Loucy (cell line): ENCODE measurements at regions not wholly inside any gene's neighbourhood (a gene's known extent, or its start where the extent isn't known, plus 50 kb on each side); places are given as distances from the start of the nearest gene placed in this dataset.

Source experiments
- H2AFZ ChIP-seq: fragments of 200-600 bp; sonication (generic); 2 replicates; pipeline ENCODE4 v1.6.0; 2016; ENCODE audit warnings: antibody characterized with exemption, mild to moderate bottlenecking, low read length, moderate library complexity
- H3F3A ChIP-seq: fragments of 200-600 bp; 2 replicates; pipeline ENCODE4 v1.6.0; 2016; ENCODE audit warnings: antibody characterized with exemption, low read depth, mild to moderate bottlenecking
- H3K27me3 ChIP-seq: fragments of 200-600 bp; sonication (generic); 2 replicates; pipeline ENCODE4 v1.6.1; 2014; ENCODE audit warnings: low read length, mild to moderate bottlenecking; ENCODE audit not compliant: insufficient read depth, poor library complexity, severe bottlenecking
- H3K36me3 ChIP-seq: fragments of 200-600 bp; sonication (generic); 2 replicates; pipeline ENCODE4 v1.6.1; 2016; ENCODE audit warnings: low read length; ENCODE audit not compliant: insufficient read depth
- H3K4me1 ChIP-seq: fragments of 200-600 bp; sonication (generic); 2 replicates; pipeline ENCODE4 v1.5.1; 2014; ENCODE audit warnings: low read length, mild to moderate bottlenecking; ENCODE audit not compliant: insufficient read depth, poor library complexity, severe bottlenecking
- H3K4me2 ChIP-seq: fragments of 200-600 bp; sonication (generic); 2 replicates; pipeline ENCODE4 v1.6.0; 2014; ENCODE audit warnings: antibody characterized with exemption, low read length, low read depth, mild to moderate bottlenecking; ENCODE audit not compliant: poor library complexity, severe bottlenecking
- H3K4me3 ChIP-seq: fragments of 200-600 bp; sonication (generic); 2 replicates; pipeline ENCODE4 v1.5.1; 2014; ENCODE audit warnings: low read length, mild to moderate bottlenecking, mixed read lengths; ENCODE audit not compliant: poor library complexity, severe bottlenecking
- H3K79me2 ChIP-seq: fragments of 200-600 bp; sonication (generic); 2 replicates; pipeline ENCODE4 v1.6.1; 2014; ENCODE audit warnings: low read length; ENCODE audit not compliant: insufficient read depth
- H3K9ac ChIP-seq: fragments of 200-600 bp; sonication (generic); 2 replicates; pipeline ENCODE4 v1.6.0; 2014; ENCODE audit warnings: mild to moderate bottlenecking, low read depth, low read length, moderate library complexity; ENCODE audit not compliant: poor library complexity, severe bottlenecking
- H3K9me2 ChIP-seq: fragments of 200-600 bp; sonication (generic); replicated peaks from 2 replicates; pipeline ENCODE4 v1.6.1; 2016; ENCODE audit warnings: low read depth, low read length, mixed read lengths
- H3K9me3 ChIP-seq: fragments of 200-600 bp; sonication (generic); 2 replicates; pipeline ENCODE4 v1.6.1; 2014; ENCODE audit warnings: mild to moderate bottlenecking, antibody characterized with exemption, low read length, low read depth; ENCODE audit not compliant: insufficient read depth
- H4K20me1 ChIP-seq: fragments of 200-600 bp; sonication (generic); 2 replicates; pipeline ENCODE4 v1.6.0; 2014; ENCODE audit warnings: antibody characterized with exemption, low read length, mild to moderate bottlenecking; ENCODE audit not compliant: insufficient read depth, poor library complexity, severe bottlenecking
- EZH2phosphoT487 ChIP-seq: fragments of 200-600 bp; IDR thresholded peaks from 2 replicates; pipeline ENCODE4 v1.6.1; 2018; ENCODE audit warnings: antibody characterized with exemption, mild to moderate bottlenecking, moderate library complexity, borderline replicate concordance
- TF ChIP-seq, protein P1 (sequence below): fragments of 200-600 bp; sonication (generic); conservative IDR thresholded peaks from 2 replicates; pipeline ENCODE4 v1.5.1; 2014; ENCODE audit warnings: mild to moderate bottlenecking, antibody characterized with exemption, low read length

DNA sequence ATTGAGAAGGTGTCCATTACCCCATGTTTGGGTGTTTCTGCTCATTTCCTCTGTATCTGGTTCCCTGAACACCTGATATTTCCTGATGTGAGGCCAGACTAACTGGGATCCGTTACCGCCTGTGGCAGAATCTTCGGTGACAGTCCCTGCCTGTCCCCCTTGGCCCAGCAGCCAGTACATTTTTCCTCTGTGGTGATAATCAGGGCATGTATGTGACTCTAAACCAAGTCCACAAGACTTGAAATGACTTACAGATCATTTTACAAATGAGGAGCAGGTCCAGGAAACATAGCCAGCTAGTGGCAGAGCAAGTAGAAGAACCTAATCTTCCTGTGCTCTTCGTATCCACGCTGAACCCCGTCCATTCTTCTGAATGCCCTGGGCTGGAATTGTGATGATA lies 143.5 kb upstream of the IPO9 start:
- H3K4me1 ChIP-seq = peaks cover 5% of the 10 kb centered on the region
- no peaks in the 10 kb centered on the region for H3K27me3 ChIP-seq
- no peaks in the 10 kb centered on the region for H3K9me2 ChIP-seq
- no peaks in the 10 kb centered on the region for H3F3A ChIP-seq
- no peak overlapping the region for H3K4me3 ChIP-seq
- no peak overlapping the region for H2AFZ ChIP-seq
- no peaks in the 10 kb centered on the region for H3K9me3 ChIP-seq
- TF ChIP-seq, protein P1, sequence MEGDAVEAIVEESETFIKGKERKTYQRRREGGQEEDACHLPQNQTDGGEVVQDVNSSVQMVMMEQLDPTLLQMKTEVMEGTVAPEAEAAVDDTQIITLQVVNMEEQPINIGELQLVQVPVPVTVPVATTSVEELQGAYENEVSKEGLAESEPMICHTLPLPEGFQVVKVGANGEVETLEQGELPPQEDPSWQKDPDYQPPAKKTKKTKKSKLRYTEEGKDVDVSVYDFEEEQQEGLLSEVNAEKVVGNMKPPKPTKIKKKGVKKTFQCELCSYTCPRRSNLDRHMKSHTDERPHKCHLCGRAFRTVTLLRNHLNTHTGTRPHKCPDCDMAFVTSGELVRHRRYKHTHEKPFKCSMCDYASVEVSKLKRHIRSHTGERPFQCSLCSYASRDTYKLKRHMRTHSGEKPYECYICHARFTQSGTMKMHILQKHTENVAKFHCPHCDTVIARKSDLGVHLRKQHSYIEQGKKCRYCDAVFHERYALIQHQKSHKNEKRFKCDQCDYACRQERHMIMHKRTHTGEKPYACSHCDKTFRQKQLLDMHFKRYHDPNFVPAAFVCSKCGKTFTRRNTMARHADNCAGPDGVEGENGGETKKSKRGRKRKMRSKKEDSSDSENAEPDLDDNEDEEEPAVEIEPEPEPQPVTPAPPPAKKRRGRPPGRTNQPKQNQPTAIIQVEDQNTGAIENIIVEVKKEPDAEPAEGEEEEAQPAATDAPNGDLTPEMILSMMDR = no peak
- TF ChIP-seq EZH2phosphoT487 = no peak
- H3K9ac ChIP-seq = no peak overlapping the region
- no peaks in the 10 kb centered on the region for H3K36me3 ChIP-seq
- no peaks in the 10 kb centered on the region for H4K20me1 ChIP-seq
- no peaks in the 10 kb centered on the region for H3K79me2 ChIP-seq
- no peak overlapping the region for H3K4me2 ChIP-seq

DNA sequence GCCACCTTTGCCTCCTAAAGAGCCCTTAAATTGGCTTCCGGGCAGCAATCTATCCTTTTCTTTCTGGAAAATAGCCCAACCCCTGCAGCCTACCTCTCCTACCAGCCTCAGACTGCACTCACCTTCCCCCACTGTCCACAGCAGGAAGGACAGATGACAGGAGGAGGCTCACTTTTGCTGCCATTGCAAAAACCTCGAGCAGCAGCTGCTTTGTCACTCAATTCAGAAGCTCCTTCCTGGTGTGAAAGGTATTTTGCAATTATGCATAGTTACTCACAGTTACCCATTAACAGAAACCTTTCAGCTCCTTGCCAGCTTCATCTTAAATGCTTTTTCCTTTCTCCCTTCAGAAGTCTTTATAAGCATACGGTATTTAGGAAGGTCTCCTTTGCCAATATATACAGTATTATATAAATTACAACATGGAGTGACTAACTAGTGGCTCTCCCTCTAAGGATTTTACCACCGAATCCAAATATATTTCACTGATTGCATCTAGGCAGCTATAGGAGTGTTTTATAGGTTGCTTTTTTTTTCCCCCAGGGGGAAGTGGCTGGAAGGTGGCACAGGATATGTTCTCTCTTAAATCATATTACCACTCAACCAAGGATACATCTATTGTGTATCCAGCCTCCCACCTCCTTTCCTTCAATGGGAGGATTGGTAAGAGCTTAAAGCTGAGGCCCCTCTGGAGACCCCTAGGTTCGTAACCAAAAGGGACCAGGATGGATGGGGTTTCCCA lies 142.1 kb upstream of the IPO9 start:
- peak overlapping the region; percentile 5; the same call in 1 of the 2 replicates for H2AFZ ChIP-seq
- TF ChIP-seq, protein P1 = no peak
- no peak for TF ChIP-seq EZH2phosphoT487
- H3F3A ChIP-seq = no peaks in the 10 kb centered on the region

DNA sequence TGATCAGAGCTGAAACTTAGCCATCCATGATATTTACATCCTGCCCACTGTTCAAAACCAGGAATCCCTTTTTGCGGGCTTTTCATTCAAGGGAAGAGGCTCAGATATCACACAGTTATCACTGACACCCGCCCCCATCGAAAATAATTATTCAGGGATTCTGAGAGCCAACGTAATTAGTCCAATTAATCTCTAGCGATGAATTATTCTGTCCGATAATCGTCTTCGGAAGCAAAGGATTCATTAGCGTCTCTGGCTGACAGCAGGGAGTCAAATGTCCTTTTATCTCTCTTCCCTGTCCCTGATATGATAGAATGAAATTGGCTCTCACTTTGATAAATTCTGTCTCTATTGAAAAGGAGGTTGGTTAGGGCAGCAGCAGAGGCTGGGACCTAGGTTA lies 140.4 kb upstream of the IPO9 start:
- H3K4me2 ChIP-seq = no peak overlapping the region
- no peak overlapping the region for H2AFZ ChIP-seq
- H3K9me2 ChIP-seq = no peaks in the 10 kb centered on the region
- H4K20me1 ChIP-seq = no peaks in the 10 kb centered on the region
- H3K79me2 ChIP-seq = no peaks in the 10 kb centered on the region
- TF ChIP-seq, protein P1 = no peak
- TF ChIP-seq EZH2phosphoT487 = no peak
- no peak overlapping the region for H3K4me3 ChIP-seq
- H3F3A ChIP-seq = no peaks in the 10 kb centered on the region
- peaks cover 5% of the 10 kb centered on the region for H3K4me1 ChIP-seq
- no peaks in the 10 kb centered on the region for H3K36me3 ChIP-seq
- no peak overlapping the region for H3K9ac ChIP-seq
- no peaks in the 10 kb centered on the region for H3K27me3 ChIP-seq
- no peaks in the 10 kb centered on the region for H3K9me3 ChIP-seq

More for the DNA sequence above, 142.1 kb upstream of the IPO9 start:
- Histone ChIP-seq H3K9me3 (no peaks in the 10 kb centered on the region), H3K27me3 (no peaks in the 10 kb centered on the region), H3K4me3 (no peak overlapping the region), H3K9ac (no peak overlapping the region), H3K4me2 (peak overlapping the region; percentile 23), H4K20me1 (no peaks in the 10 kb centered on the region), H3K9me2 (no peaks in the 10 kb centered on the region), H3K79me2 (no peaks in the 10 kb centered on the region), H3K36me3 (no peaks in the 10 kb centered on the region), H3K4me1 (peaks cover 5% of the 10 kb centered on the region)
